ENCODE measurements at regions not wholly inside any gene's neighbourhood (a gene's known extent, or its start where the extent isn't known, plus 50 kb on each side); places are given as distances from the start of the nearest gene placed in this dataset.

GRCh38 chr7:101746314-101746713 is 71.1 kb upstream of the CUX1 start:
- TF ChIP-seq CTCF (conservative IDR thresholded peaks at IDR 0.05) (no peak), EZH2 (IDR thresholded peaks at IDR 0.05; ENCODE audit: low read depth) (no peak)
